ENCODE measurements at regions not wholly inside any gene's neighbourhood (a gene's known extent, or its start where the extent isn't known, plus 50 kb on each side); places are given as distances from the start of the nearest gene placed in this dataset.

DNA sequence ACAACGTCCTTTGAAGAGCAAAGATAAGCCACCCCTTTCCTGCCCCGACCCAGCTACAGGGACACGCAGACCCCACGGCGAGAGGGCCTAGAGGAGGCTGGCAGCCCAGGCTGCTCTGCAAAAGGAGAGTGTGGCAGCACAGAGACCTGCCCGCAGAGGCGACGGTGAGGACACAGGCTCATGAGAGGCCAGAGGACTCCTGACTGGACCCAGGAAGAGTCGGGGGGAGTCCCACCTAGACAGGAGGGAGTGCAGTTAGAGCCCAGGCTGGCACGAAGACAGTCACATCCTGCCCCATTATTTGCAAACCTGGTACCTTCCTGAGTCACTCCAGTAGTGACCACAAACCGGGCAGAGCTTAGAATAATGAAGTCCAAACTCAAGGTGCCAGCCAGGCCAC lies 227.7 kb upstream of the CDH4 start:
- no peak; the same call in 1 of the 2 replicates for ATAC-seq
- intact Hi-C loops (cut with micrococcal nuclease) = no loop called here
- no peaks in the 10 kb centered on the region for H3F3A ChIP-seq (ENCODE audit: low read length, unreplicated experiment)
- no peak overlapping the region for H3K4me2 ChIP-seq (ENCODE audit: low read length)
- no peak overlapping the region for H3K27ac ChIP-seq (ENCODE audit: low read length)
- no peaks in the 10 kb centered on the region for H3K79me2 ChIP-seq (ENCODE audit: low read length)
- peak; percentile 1 for DNase-seq
- H3K9me2 ChIP-seq (replicated peaks; ENCODE audit: low read length) = no peaks in the 10 kb centered on the region
- H3K4me1 ChIP-seq (ENCODE audit: insufficient read depth, low read length) = no peaks in the 10 kb centered on the region
- no peaks in the 10 kb centered on the region for H3K36me3 ChIP-seq (ENCODE audit: low read depth, low read length)
- no TSS peak for BruUV-seq (replicated peaks)
- no peaks in the 10 kb centered on the region for H3K27me3 ChIP-seq (ENCODE audit: low read length)
- ChIA-PET POLR2A (ENCODE audit: unreplicated experiment) (no interaction called here), CTCF (no interaction called here)
- H3K4me3 ChIP-seq (ENCODE audit: low read length) = no peak overlapping the region
- no peak overlapping the region for H2AFZ ChIP-seq (ENCODE audit: low read length)
- TF ChIP-seq EZH2phosphoT487 (IDR thresholded peaks at IDR 0.05; ENCODE audit: borderline replicate concordance, low read length) (no peak), CTCF (conservative IDR thresholded peaks at IDR 0.05; ENCODE audit: low read depth, low read length) (no peak), EZH2 (IDR thresholded peaks at IDR 0.05; ENCODE audit: low read length, unreplicated experiment) (no peak)
- no peaks in the 10 kb centered on the region for H3K9me3 ChIP-seq (ENCODE audit: low read length)
- H4K20me1 ChIP-seq (ENCODE audit: low read length) = no peaks in the 10 kb centered on the region
- H3K9ac ChIP-seq (ENCODE audit: low read length) = no peak overlapping the region

DNA sequence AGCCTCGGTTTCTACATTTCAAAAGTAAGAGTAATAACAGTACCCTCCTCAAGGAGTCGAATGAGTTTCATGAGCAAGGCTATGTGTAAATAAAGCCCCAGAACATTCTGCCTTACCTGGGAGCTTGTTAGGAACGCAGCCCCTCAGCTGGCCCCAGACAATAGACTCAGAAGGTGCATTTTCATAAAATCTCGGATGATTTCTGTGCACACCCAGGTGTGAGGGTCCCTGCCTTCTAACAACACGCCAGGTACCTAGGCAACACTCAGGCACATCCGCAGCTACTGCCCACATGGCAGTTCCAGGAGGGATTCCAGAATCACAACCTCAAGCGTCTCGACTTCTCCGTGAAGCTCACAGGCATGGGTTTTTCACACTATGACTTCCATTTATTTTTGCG lies 226.5 kb upstream of the CDH4 start:
- no peaks in the 10 kb centered on the region for H3K79me2 ChIP-seq (ENCODE audit: low read length)
- H4K20me1 ChIP-seq (ENCODE audit: low read length) = no peaks in the 10 kb centered on the region
- no peaks in the 10 kb centered on the region for H3K4me1 ChIP-seq (ENCODE audit: insufficient read depth, low read length)
- ATAC-seq (no peak), DNase-seq (no peak)
- CTCF ChIA-PET = no interaction called here
- no peak overlapping the region for H3K27ac ChIP-seq (ENCODE audit: low read length)
- no peaks in the 10 kb centered on the region for H3K36me3 ChIP-seq (ENCODE audit: low read depth, low read length)
- no peak overlapping the region for H3K9ac ChIP-seq (ENCODE audit: low read length)
- no TSS peak for BruUV-seq (replicated peaks)
- intact Hi-C loops (cut with micrococcal nuclease) = no loop called here
- no peak overlapping the region for H3K4me2 ChIP-seq (ENCODE audit: low read length)
- no peak overlapping the region for H2AFZ ChIP-seq (ENCODE audit: low read length)
- H3K4me3 ChIP-seq (ENCODE audit: low read length) = no peak overlapping the region
- H3K27me3 ChIP-seq (ENCODE audit: low read length) = no peaks in the 10 kb centered on the region
- no peaks in the 10 kb centered on the region for H3K9me2 ChIP-seq (replicated peaks; ENCODE audit: low read length)
- H3K9me3 ChIP-seq (ENCODE audit: low read length) = no peaks in the 10 kb centered on the region
- no peaks in the 10 kb centered on the region for H3F3A ChIP-seq (ENCODE audit: low read length, unreplicated experiment)
- TF ChIP-seq EZH2phosphoT487 (IDR thresholded peaks at IDR 0.05; ENCODE audit: borderline replicate concordance, low read length) (no peak), EZH2 (IDR thresholded peaks at IDR 0.05; ENCODE audit: low read length, unreplicated experiment) (no peak), CTCF (conservative IDR thresholded peaks at IDR 0.05; ENCODE audit: low read depth, low read length) (no peak)
- POLR2A ChIA-PET (ENCODE audit: unreplicated experiment) = no interaction called here

DNA sequence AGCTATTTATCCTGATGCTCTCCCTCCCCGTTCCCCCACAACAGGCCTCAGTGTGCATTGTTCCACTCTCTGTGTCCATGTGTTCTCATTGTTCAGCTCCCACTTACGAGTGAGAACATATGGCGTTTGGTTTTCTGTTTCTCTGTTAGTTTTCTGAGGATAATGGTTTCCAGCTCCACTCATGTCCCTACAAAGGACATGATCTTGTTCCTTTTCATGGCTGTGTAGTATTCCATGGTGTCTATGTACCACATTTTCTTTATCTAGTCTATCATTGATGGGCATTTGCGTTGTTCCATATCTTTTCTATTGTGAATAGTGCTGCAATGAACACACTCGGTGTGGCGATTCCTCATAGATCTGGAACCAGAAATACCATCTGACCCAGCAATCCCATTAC lies 225.9 kb upstream of the CDH4 start:
- no TSS peak for BruUV-seq (replicated peaks)
- H3F3A ChIP-seq (ENCODE audit: low read length, unreplicated experiment) = no peaks in the 10 kb centered on the region
- H3K27me3 ChIP-seq (ENCODE audit: low read length) = no peaks in the 10 kb centered on the region
- H3K27ac ChIP-seq (ENCODE audit: low read length) = no peak overlapping the region
- H4K20me1 ChIP-seq (ENCODE audit: low read length) = no peaks in the 10 kb centered on the region
- H3K36me3 ChIP-seq (ENCODE audit: low read depth, low read length) = no peaks in the 10 kb centered on the region
- CTCF ChIA-PET = no interaction called here
- no peak overlapping the region for H3K4me3 ChIP-seq (ENCODE audit: low read length)
- H3K79me2 ChIP-seq (ENCODE audit: low read length) = no peaks in the 10 kb centered on the region
- H3K9me2 ChIP-seq (replicated peaks; ENCODE audit: low read length) = no peaks in the 10 kb centered on the region
- intact Hi-C loops (cut with micrococcal nuclease) = no loop called here
- H3K9ac ChIP-seq (ENCODE audit: low read length) = no peak overlapping the region
- H3K9me3 ChIP-seq (ENCODE audit: low read length) = no peaks in the 10 kb centered on the region
- TF ChIP-seq EZH2phosphoT487 (IDR thresholded peaks at IDR 0.05; ENCODE audit: borderline replicate concordance, low read length) (no peak), CTCF (conservative IDR thresholded peaks at IDR 0.05; ENCODE audit: low read depth, low read length) (no peak), EZH2 (IDR thresholded peaks at IDR 0.05; ENCODE audit: low read length, unreplicated experiment) (no peak)
- no peaks in the 10 kb centered on the region for H3K4me1 ChIP-seq (ENCODE audit: insufficient read depth, low read length)
- DNase-seq = no peak
- POLR2A ChIA-PET (ENCODE audit: unreplicated experiment) = no interaction called here
- H2AFZ ChIP-seq (ENCODE audit: low read length) = no peak overlapping the region
- ATAC-seq = no peak
- H3K4me2 ChIP-seq (ENCODE audit: low read length) = no peak overlapping the region
